ENCODE measurements at regions not wholly inside any gene's neighbourhood (a gene's known extent, or its start where the extent isn't known, plus 50 kb on each side); places are given as distances from the start of the nearest gene placed in this dataset.

GRCh38 chr21:28310711-28311110 is 682.0 kb downstream of the LTN1 start:
- Histone ChIP-seq H3K4me1 (no peaks in the 10 kb centered on the region), H3K27me3 (no peaks in the 10 kb centered on the region), H3K9me3 (no peaks in the 10 kb centered on the region), H3K36me3 (no peaks in the 10 kb centered on the region), H3K4me3 (no peak overlapping the region), H3K27ac (no peak overlapping the region)
- TF ChIP-seq CTCF (IDR thresholded peaks at IDR 0.05) (no peak), POLR2AphosphoS5 (IDR thresholded peaks at IDR 0.05) (no peak), POLR2A (IDR thresholded peaks at IDR 0.05) (no peak), EP300 (IDR thresholded peaks at IDR 0.05; ENCODE audit: low read depth) (no peak)
- DNase-seq, result no peak
- intact Hi-C loops (cut with DNase I; ENCODE audit: low total_unique reads), result no loop called here
- in situ Hi-C loops (cut with MboI; ENCODE audit: low pct_ligation_motif_present in 1 of 4, low pct_unique_long_range_greater_than_20kb in 1 of 4, low sequenced_read_pairs in 3 of 4), result no loop called here

- intact Hi-C loops (cut with DNase I; ENCODE audit: low total_unique reads) (no loop called here), in situ Hi-C loops (cut with MboI; ENCODE audit: low pct_ligation_motif_present in 1 of 4, low pct_unique_long_range_greater_than_20kb in 1 of 4, low sequenced_read_pairs in 3 of 4) (no loop called here)
- Histone ChIP-seq H3K4me1 (no peaks in the 10 kb centered on the region), H3K27ac (no peak overlapping the region), H3K36me3 (no peaks in the 10 kb centered on the region), H3K27me3 (no peaks in the 10 kb centered on the region), H3K4me3 (no peak overlapping the region), H3K9me3 (no peaks in the 10 kb centered on the region)
- DNase-seq, result no peak
- TF ChIP-seq POLR2A (IDR thresholded peaks at IDR 0.05) (no peak), POLR2AphosphoS5 (IDR thresholded peaks at IDR 0.05) (no peak), EP300 (IDR thresholded peaks at IDR 0.05; ENCODE audit: low read depth) (no peak), CTCF (IDR thresholded peaks at IDR 0.05) (no peak)
- WGBS, 2 donors (ENCODE audit: low coverage in 1 of 2), result 46 to 69% methylated on average over 5 of the region's 5 CpGs
These were observed 682.4 kb downstream of the LTN1 start for GRCh38 chr21:28310171-28310685.

- in situ Hi-C loops (cut with MboI; ENCODE audit: low pct_ligation_motif_present in 1 of 4, low pct_unique_long_range_greater_than_20kb in 1 of 4, low sequenced_read_pairs in 3 of 4), result no loop called here
- no peak for DNase-seq
- WGBS, 2 donors (ENCODE audit: low coverage in 1 of 2), result 82 to 94% methylated on average over 2 of the region's 2 CpGs
These were observed 683.1 kb downstream of the LTN1 start for GRCh38 chr21:28309596-28309995.

GRCh38 chr21:28308516-28308915 is 684.2 kb downstream of the LTN1 start:
- Histone ChIP-seq H3K9me3 (no peaks in the 10 kb centered on the region), H3K4me1 (no peaks in the 10 kb centered on the region), H3K36me3 (no peaks in the 10 kb centered on the region), H3K4me3 (no peak overlapping the region), H3K27me3 (no peaks in the 10 kb centered on the region), H3K27ac (no peak overlapping the region)
- intact Hi-C loops (cut with DNase I; ENCODE audit: low total_unique reads), result no loop called here
- no peak for DNase-seq
- TF ChIP-seq CTCF (IDR thresholded peaks at IDR 0.05), result no peak
- no peak for TF ChIP-seq POLR2AphosphoS5 (IDR thresholded peaks at IDR 0.05)
- no peak for TF ChIP-seq POLR2A (IDR thresholded peaks at IDR 0.05)
- TF ChIP-seq EP300 (IDR thresholded peaks at IDR 0.05; ENCODE audit: low read depth), result no peak
- 77% methylated on average over 1 of the region's 1 CpG; no CpG with 5 or more reads in 1 of the 2 donors for WGBS, 2 donors (ENCODE audit: low coverage in 1 of 2)
- in situ Hi-C loops (cut with MboI; ENCODE audit: low pct_ligation_motif_present in 1 of 4, low pct_unique_long_range_greater_than_20kb in 1 of 4, low sequenced_read_pairs in 3 of 4), result no loop called here

More at GRCh38 chr21:28309596-28309995, 683.1 kb downstream of the LTN1 start:
- intact Hi-C loops (cut with DNase I; ENCODE audit: low total_unique reads), result no loop called here
- Histone ChIP-seq H3K4me1 (no peaks in the 10 kb centered on the region), H3K4me3 (no peak overlapping the region), H3K9me3 (no peaks in the 10 kb centered on the region), H3K36me3 (no peaks in the 10 kb centered on the region), H3K27me3 (no peaks in the 10 kb centered on the region), H3K27ac (no peak overlapping the region)
- TF ChIP-seq CTCF (IDR thresholded peaks at IDR 0.05), result no peak
- TF ChIP-seq POLR2AphosphoS5 (IDR thresholded peaks at IDR 0.05), result no peak
- no peak for TF ChIP-seq POLR2A (IDR thresholded peaks at IDR 0.05)
- no peak for TF ChIP-seq EP300 (IDR thresholded peaks at IDR 0.05; ENCODE audit: low read depth)

Data from transverse colon (tissue), 4 donors.